T-helper 1 cell (primary cell): ENCODE measurements at regions not wholly inside any gene's neighbourhood (a gene's known extent, or its start where the extent isn't known, plus 50 kb on each side); places are given as distances from the start of the nearest gene placed in this dataset.

Source experiments
- DNase-seq, 5 donors: peaks; one replicate each; pipeline ENCODE4 v3.0.0-alpha.2; 2012 to 2020

DNA sequence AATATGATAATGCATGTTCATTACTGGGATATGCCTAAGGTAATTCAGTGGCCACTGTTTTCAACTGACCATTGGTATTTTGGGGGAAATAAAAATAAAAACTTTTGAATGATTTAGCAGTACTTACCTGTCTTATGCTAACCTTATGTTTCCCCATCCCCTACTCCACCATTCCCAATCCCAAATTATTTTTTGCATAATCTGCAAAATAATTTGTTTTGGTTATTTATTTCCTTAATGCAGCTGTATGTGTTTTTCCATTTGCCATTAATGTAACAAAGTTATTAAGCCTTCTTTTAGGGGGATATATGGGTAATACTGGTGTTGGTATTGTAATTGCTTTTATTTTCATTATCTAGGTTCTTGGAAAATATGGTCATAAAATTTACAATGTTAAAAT lies 213.9 kb upstream of the GULP1 start:
- no peak for DNase-seq

DNA sequence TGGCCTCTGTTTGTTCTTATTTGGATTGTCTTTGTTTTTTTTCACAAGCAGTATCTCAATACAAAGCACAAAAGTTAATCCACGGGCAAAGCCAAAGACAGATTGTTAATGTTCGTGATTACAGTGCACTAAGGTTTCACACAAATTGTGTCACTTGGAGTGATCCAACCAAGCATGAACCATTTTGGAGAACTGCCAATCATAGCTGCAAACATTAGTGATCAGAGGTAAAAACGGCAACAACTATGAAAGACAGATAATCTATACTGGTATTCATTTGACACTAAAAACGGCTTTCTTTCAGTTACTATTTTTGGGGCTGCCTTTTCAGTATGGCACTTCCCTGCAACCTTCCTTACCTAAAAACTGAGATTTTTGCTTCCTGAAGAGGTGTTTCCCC lies 213.1 kb upstream of the GULP1 start:
- no peak for DNase-seq

DNA sequence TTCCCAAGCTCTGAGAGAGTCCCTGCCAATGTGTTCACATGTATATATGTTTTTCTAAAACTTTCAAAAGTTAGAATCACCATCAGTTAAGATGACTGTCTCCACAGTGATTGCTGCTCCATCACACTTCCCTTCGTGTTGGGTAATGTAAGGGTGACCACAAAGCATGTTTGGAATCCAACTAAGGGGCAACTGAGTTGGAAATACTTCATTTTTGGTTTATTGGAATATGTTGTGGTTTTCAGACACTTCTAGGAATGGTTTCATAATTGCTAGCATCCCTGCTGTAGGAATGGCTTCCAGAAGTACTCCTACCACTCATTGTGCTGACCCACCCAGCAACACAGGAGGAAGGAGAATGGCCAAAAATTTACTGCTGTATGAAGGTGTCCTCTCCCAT lies 212.5 kb upstream of the GULP1 start:
- no peak for DNase-seq

DNA sequence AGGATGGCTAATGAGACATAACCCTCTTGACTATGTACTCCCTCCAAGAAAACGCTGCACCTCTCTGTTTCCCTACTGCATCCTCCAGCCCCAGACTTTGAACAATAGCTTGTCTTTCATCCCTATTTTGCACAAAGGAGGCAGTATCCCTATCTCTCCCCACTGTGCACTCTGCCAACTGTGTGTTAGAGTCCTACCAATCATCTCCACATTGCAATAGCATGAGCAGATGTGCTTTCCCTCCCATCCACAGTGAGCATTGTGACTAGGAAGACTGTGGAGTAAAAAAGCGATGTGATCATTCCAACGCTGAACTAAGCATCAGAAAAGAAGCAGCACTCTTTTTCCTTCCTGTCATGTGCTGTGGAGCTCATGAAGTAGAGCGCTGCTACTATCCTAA lies 206.3 kb upstream of the GULP1 start:
- DNase-seq: no peak

DNA sequence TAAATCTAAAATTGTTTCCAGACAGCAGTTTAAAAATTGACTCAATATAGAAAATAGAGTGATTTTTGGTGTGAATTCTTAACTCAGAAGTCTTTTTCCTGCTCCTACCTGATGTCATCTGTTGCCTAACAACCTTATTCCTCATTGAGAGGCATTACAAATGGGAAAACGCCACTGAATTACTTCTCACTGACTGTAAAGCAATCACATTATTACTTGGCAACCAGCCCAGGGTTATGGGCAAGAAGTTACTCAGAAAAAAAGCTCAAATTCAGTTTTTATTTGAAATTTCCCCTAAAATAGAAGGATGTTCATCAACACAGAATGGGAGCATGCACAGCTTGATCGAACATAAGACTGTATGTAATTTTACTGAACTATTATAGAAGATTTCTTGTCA lies 201.8 kb upstream of the GULP1 start:
- no peak for DNase-seq

DNA sequence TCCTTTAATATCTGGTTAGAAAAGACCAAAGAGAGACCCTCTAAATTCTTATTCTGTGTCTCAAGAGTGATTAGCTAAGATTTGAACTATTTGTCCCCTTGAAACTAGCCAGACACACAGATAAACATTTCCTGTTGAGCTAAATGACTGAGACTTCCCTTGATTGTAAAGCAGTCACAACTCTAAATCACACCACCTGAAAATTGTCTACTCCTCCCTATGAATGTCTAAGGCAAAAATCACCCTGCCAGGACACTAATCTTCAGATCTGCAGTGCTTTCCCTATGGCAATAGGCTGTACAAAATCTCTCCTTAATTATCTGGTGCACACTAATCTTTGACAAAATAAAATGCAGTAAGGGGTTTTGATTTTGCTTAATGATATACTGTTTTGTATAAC lies 200.5 kb upstream of the GULP1 start:
- no peak for DNase-seq

DNA sequence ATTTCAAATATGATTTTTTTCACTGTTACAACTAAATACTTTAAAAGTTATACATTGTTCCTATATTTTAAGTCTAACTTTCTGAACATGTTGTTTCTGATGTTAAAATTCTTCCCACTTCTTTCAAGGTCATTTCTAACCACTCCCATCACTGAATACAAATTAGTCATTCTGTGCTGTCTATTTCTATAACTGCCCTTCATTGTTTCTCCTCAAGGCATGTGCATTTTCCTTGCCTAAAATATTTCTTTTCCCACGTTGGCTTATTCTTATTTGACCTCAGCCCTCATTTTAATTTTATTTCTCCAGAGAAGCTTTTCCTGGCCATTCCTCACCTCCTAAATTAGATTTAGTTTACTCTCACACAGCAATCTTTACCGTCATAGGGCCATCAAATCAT lies 198.9 kb upstream of the GULP1 start:
- DNase-seq: no peak

DNA sequence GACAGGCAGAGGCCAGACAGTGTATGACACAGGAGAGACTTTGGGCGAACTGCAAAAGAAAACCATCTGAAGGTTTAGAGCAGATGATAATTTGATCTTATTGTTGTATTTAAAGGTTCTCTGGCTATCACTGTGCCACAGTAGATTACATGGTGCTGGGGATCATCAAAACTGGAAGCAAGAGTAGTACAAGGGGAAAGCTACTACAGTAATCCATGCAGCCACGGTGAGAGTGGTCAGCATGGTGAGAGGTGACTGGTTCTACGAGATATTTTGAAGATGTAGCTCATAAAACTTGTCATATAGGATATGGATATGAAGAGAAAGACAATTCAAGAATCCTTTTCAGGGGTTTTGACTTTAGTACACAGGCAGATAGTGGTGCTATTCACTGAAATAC lies 194.8 kb upstream of the GULP1 start:
- DNase-seq: no peak

DNA sequence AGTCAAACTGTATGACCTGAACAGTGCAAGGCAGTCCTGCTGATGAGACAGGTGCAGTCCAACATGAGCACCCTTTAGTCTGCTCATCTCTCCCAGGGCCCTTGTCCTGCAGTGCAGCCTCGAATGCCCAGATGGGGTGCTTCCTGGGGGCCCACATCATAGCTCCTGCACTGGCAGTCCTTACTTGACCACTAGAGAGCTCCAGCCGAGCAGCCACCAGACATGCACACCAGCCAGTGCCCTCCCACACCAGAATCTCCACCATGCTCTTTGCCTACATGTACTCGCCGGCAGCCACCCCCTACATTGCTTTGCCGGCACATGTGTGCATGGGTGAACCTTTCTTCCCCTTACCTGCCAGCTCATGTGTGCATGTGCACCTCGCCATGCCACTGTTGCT lies 188.8 kb upstream of the GULP1 start:
- no peak for DNase-seq

DNA sequence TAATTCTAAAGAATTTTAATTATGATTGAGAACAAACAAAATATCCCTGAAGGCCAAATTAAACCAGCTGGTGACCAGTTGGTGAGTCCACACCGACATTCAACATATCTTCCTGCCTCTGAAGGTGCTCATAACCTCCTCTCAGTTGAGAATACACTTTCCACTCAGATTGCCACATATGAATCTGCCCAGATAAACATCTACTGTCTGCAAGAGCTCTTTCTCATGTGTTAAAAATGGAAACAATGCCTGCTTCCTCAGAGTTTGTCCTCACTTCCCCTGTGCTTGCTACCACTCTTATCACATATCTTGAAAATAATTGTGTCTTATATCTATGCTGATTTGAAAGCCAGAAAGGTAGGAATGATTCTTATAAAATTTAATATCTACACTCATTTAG lies 177.7 kb upstream of the GULP1 start:
- DNase-seq: no peak

DNA sequence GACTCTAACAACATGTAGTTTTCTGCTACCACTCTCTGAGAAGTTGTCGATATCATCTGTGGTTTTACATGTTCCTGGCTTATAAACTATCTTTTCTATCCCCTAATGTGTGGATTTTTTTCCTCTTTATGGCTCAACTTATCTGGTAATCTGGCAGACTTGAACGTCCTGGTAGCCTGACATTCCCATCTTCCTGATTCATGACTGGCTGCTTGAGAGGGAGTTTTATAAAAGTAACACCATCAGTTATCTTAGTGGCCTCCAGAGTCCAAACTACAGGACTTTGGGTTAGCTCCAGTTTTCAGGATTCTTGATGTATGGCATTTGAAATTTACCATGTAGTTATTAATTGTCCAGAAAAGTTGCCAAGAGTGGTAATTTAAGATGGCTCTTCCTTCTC lies 174.0 kb upstream of the GULP1 start:
- no peak for DNase-seq

DNA sequence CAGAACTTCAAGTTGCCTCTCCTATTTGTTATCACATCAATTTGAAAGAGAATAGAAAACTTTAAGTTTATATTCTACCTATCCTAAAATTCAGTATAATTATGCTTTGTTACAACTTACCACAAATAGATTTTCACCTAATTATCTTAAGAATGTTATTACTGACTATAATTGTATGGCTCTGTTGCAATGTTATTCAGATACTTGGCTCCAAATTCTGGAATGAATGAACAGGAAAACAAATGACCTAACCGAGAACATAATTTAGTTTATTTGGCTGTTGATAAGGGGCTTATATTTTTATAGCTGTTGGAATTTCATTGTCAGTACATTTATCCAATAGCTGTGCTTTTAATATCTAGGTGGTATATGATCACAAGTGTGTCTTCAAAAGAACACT lies 173.2 kb upstream of the GULP1 start:
- no peak for DNase-seq

DNA sequence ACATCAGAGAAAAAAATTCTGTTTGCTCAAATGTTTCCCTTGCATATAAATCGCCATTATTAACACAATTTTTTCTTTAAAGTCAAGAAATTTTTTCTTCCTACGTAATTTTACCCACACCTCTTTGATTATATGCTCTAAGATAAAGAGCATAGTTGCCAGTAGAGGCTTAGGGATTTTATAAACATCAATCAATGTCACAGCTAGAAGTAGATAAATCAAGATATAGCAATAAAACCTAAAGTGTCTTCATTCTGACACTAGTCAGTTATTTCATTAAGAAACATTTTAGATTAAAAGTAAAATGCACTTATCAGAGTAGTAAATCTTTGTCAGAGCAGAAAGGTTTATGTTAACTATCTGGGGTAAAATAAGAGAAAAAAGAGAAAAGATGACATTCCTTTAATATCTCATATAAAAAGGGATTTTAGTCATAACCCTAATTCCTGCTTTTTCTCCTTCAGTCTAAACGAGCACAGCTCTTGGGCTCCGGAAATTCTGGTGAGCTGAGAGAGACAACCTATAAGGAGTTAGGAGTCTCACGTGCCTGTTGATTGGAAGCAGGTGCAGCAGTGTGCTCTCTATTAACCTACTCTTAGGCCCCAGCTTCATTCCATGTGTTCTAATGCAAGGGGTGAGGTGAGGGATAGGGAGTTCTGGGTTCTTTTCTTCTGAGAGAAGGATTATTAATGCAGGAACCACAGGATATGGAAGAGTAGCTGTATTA lies 172.4 kb upstream of the GULP1 start:
- DNase-seq: no peak

DNA sequence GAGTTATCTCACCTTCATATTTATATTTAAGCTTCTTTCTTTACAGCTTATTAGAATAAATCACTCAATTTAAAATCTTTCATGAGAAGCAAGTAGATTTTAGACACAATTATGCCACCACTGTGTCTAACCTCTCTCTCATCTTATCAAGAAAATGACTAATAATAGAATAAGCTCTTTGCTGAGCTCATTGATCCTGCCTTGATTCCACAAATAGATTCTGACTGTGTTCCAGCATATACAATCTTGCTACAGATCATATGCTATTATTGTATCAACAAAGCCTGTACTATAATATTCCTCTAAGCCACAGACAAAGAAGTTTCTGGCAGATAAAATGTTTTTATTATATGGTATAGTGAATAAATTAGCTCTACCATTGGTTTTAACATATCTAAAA lies 168.7 kb upstream of the GULP1 start:
- no peak for DNase-seq

DNA sequence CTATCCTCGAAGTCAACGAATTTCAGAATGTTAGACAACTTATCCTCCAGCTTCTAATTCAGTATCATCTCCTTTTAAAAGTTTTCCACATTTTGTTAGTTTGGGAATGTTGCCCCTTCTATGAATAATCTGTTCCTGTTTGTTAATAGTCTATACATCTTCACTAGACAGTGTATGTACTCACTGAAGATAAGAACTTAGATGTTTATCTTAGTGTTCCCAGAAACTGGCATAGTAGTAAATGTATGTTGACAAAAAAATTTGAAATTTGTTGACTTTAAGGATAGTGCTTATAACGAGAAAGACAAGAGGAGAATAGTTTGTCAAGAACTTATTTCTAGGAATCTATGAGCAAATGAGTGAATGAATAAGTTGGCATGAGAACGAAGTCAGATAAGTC lies 162.0 kb upstream of the GULP1 start:
- DNase-seq: no peak

DNA sequence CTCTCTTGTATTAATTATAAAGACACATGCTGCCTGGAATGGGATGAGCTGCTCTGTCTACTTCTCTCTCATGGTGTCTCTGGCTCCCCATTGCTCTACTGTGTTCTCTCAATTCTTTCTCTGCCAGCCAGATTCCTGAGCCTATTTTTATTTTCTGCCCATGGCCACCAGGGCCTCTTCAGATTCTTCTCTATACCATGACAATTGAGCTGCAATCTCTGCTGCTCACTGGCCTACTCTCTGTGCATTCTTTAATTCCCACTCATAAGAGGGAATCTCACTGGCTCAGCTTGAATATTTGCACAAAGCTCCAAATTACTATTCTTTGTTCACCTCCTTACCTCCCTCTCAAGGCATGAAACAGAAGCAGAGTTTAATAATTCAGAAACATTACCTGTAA lies 161.4 kb upstream of the GULP1 start:
- DNase-seq: no peak

DNA sequence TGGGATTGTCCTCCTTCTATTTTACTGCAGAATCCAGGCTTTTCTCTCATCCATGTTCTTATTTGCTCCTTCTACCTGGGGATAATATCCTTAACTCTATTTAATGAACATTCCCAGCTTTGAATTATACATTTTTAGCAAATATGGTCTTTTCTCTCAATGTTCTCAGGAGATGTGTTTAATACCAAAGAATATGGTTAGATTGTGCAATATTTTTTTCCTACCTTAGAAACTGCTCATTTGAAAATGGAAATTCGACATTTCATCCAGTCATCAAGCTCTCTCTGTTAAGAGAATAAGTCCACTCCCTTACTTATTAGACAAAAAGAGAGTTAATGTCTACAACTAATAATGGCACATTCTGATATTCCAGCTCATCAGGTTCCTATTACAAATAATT lies 160.4 kb upstream of the GULP1 start:
- DNase-seq: no peak

DNA sequence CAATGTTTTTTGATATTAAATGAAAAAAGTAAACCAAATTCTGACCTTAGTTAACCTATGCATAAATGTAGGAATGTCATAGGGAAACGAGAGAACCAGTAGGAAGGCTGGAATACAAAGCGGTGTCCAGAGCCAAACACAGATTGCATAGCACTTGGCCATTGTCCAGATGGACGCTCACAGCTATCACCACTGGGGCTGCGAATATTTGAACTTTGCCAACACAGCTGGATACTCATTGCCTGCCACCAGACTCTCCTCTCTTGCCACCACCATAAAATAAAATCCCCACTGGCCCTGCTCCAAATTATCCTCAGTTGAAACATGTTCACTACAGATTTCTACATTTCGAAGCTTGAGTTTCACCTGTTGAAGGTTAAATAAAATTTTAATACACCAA lies 159.3 kb upstream of the GULP1 start:
- DNase-seq: no peak

DNA sequence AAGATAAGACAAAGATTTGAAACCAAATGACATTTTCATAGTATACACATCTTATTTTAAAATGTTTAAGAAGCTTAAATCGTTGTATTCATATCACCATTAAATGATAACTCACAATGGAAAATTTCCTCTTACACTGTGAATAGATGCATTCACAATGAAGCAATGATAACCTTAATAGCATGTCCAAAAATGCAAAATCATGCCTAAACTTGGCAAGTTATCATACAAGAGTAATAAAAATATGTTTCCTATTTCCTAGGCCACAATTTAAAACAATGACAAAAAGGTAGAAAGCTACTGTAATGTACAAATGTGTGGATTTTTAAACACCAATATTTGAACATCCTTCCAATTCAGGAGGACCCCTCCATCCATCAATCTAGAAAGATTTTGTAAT lies 157.4 kb upstream of the GULP1 start:
- no peak for DNase-seq

DNA sequence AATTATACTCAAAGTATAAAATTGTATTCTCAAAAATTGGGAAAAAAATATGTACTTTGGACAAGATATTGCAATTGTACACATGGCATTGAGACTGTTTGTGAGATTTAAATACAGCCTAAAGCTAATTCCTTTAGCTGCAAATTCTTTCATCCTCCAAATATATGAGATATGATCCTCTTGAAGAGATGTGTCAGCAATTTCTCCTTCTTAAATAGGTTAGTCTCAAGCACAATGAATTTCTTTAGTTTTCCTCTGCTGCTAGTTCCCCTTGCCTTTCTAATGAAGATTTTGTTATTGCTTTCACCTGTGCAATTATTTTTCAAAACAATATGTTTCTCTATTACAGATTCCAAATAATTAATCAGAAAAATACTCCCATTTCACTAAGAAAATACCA lies 153.4 kb upstream of the GULP1 start:
- DNase-seq: no peak

DNA sequence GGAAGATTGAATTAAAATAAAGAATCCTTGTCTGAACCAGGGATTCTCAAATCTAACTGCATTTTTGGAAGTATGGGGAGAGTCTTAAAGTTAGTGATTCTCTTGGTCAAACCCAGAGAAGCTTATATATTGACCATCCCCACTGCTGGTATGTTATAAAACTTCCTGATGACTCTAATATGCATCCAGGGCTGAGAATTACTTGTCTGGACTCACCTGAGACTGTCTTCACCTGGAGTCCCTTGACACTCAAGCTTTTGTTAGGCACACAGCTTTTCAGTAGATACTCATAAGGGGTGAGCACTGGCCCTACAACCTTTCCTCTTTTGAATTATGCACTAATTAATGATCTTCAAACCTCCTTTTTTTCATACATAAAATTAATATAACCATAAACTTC lies 149.6 kb upstream of the GULP1 start:
- DNase-seq: no peak

DNA sequence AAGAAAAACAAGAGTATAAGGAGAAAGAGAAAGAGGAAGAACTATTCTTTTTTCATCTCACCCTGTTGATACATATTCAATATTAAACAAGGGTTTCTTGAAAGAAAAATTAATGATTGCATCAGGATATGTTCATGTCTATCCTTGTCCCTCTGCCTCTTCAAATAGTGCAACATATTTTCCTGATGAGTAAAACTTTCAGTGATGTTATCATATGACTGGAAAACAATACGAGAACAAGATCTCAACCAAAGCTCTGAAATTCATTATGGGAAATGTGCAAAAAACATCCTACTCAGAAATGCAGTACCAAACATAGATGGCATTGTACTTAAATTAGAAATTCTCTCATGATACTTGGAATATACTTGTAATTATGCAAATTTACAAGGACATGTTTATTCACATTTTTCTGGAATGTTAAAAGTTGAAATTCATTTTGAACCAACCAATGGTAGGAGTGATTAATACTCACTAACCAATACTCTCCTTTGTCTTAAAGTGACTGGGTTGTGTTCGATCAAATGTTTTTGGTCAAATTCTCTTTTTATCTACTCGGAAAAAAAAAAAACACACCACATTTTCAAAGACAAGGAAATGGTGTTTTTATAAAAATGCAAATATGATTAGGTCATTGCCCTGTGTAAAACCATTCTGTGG lies 148.9 kb upstream of the GULP1 start:
- no peak for DNase-seq

DNA sequence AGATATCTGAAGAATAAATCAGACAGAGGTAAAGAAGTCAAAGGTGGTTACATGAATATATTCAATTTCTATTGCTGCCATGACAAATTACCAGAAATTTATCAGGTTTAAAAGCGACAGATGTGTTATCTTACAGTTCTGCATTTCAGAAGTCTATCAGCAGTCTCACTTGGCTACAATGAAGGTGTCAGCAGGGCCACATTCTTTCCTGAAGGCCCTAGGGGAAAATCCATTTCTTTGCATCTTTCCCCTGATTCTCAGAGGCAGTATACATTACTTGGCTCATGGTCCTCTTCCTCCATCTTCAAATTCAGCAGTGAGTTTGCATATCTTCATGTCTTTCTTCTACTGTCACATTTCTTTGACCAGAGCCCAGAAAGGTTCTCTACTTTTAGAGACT lies 145.8 kb upstream of the GULP1 start:
- DNase-seq: no peak

DNA sequence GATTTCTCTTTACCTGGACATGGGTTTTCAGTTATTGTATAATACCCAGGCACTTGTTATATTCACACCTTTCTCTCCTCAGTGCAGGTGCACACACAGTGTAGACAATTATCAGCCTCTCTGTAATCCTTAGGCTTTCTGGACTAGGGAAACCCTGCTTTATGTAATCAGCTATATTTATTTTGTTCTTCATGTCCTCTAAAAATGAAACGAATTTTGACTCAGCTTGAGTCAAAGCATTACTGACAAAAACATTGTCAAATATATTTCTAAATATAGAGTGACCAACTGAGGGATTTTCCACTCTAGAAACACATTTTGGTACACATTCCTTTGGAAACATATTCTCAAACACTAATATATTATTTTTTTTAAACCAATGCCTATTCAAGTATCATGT lies 144.8 kb upstream of the GULP1 start:
- DNase-seq: no peak

DNA sequence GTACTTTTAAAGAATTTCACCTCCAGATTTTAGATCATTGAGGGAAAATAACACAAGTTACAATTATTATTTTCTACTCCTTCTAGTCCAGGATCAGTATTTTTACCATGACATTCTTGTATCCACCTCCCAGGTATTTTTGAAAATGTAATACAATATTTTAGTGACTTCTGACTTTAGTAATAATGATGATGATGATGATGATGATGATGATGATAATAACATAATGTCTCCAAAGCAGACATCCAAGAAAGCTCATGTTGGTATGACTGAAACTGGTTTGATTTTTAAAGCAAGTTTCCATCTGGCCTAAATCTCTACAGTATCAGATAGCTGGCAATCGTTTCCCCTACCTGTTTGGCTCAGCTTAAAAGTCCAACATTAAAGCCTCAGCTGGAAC lies 140.0 kb upstream of the GULP1 start:
- no peak for DNase-seq
